H9 (cell line): ENCODE measurements at regions not wholly inside any gene's neighbourhood (a gene's known extent, or its start where the extent isn't known, plus 50 kb on each side); places are given as distances from the start of the nearest gene placed in this dataset.
A peak's percentile ranks its signal among the peaks of the same experiment; 100 is the strongest.

ENCODE experiments used
- DNase-seq: peaks from one replicate; pipeline ENCODE4 v3.0.0-alpha.2; 2017
- H2AFZ ChIP-seq: one replicate; pipeline ENCODE4 v1.6.1; 2013; ENCODE audit warnings: mild to moderate bottlenecking, low read length, control low read depth, moderate library complexity
- H2AK5ac ChIP-seq: 2 replicates; pipeline ENCODE4 v1.6.1; 2013; ENCODE audit warnings: low read length, control low read depth, mixed read lengths; ENCODE audit not compliant: insufficient read length
- H2BK120ac ChIP-seq: one replicate; pipeline ENCODE4 v1.6.1; 2013; ENCODE audit warnings: low read depth, mild to moderate bottlenecking, low read length, control low read depth, inconsistent platforms; ENCODE audit not compliant: poor library complexity, severe bottlenecking
- H2BK12ac ChIP-seq: 2 replicates; pipeline ENCODE4 v1.6.1; 2013; ENCODE audit warnings: low read length, control low read depth, mixed read lengths, low read depth; ENCODE audit not compliant: insufficient read length
- H2BK15ac ChIP-seq: 2 replicates; pipeline ENCODE4 v1.6.1; 2013; ENCODE audit warnings: low read depth, low read length, control low read depth
- H2BK20ac ChIP-seq: one replicate; pipeline ENCODE4 v1.6.1; 2013; ENCODE audit warnings: low read depth, mild to moderate bottlenecking, low read length, control low read depth, inconsistent platforms; ENCODE audit not compliant: poor library complexity, severe bottlenecking
- H2BK5ac ChIP-seq: 2 replicates; pipeline ENCODE4 v1.6.1; 2013; ENCODE audit warnings: low read length, control low read depth, mixed read lengths; ENCODE audit not compliant: insufficient read length
- H3K14ac ChIP-seq: 2 replicates; pipeline ENCODE4 v1.6.1; 2013; ENCODE audit warnings: low read length, control low read depth; ENCODE audit not compliant: insufficient read depth
- H3K18ac ChIP-seq: 2 replicates; pipeline ENCODE4 v1.6.1; 2013; ENCODE audit warnings: low read depth, mild to moderate bottlenecking, mixed read lengths, low read length, control low read depth; ENCODE audit not compliant: insufficient read length
- H3K23ac ChIP-seq: 2 replicates; pipeline ENCODE4 v1.6.1; 2013; ENCODE audit warnings: low read length, control low read depth, mixed read lengths, low read depth; ENCODE audit not compliant: insufficient read length
- H3K23me2 ChIP-seq: 2 replicates; pipeline ENCODE4 v1.6.1; 2013; ENCODE audit warnings: low read depth, mild to moderate bottlenecking, mixed read lengths, low read length, control low read depth; ENCODE audit not compliant: insufficient read length, poor library complexity, severe bottlenecking
- H3K27ac ChIP-seq: 2 replicates; pipeline ENCODE4 v1.5.1; 2013; ENCODE audit warnings: low read length, control low read depth, mixed read lengths, low read depth; ENCODE audit not compliant: insufficient read length
- H3K27me3 ChIP-seq: 2 replicates; pipeline ENCODE4 v1.6.1; 2013; ENCODE audit warnings: low read length, control low read depth, inconsistent platforms; ENCODE audit not compliant: insufficient read depth
- H3K4ac ChIP-seq: 2 replicates; pipeline ENCODE4 v1.6.1; 2013; ENCODE audit warnings: low read depth, mild to moderate bottlenecking, control low read depth, inconsistent platforms, low read length, moderate library complexity
- H3K4me1 ChIP-seq: 2 replicates; pipeline ENCODE4 v1.6.1; 2013; ENCODE audit warnings: low read length, control low read depth, inconsistent platforms; ENCODE audit not compliant: insufficient read depth
- H3K4me2 ChIP-seq: 2 replicates; pipeline ENCODE4 v1.6.1; 2013; ENCODE audit warnings: low read length, control low read depth, mixed read lengths; ENCODE audit not compliant: insufficient read length, insufficient read depth
- H3K56ac ChIP-seq: 2 replicates; pipeline ENCODE4 v1.6.1; 2013; ENCODE audit warnings: low read depth, mild to moderate bottlenecking, mixed read lengths, low read length, control low read depth; ENCODE audit not compliant: insufficient read length
- H3K79me1 ChIP-seq: 2 replicates; pipeline ENCODE4 v1.6.1; 2013; ENCODE audit warnings: low read depth, mild to moderate bottlenecking, moderate library complexity, low read length, control low read depth, inconsistent platforms; ENCODE audit not compliant: insufficient read depth, poor library complexity, severe bottlenecking
- H3K79me2 ChIP-seq: 2 replicates; pipeline ENCODE4 v1.6.1; 2013; ENCODE audit warnings: low read length, control low read depth, inconsistent platforms; ENCODE audit not compliant: insufficient read depth
- H3K9ac ChIP-seq: 2 replicates; pipeline ENCODE4 v1.6.1; 2013; ENCODE audit warnings: low read length, control low read depth, mixed read lengths; ENCODE audit not compliant: insufficient read length; ENCODE audit errors: extremely low read depth
- H3K9me3 ChIP-seq: one replicate; pipeline ENCODE4 v1.6.1; 2013; ENCODE audit warnings: low read depth, low read length, inconsistent platforms; ENCODE audit not compliant: control insufficient read depth
- H3T11ph ChIP-seq: one replicate; pipeline ENCODE4 v1.6.1; 2013; ENCODE audit warnings: mild to moderate bottlenecking, low read length, control low read depth, inconsistent platforms
- H4K20me1 ChIP-seq: one replicate; pipeline ENCODE4 v1.6.1; 2013; ENCODE audit not compliant: control insufficient read depth, insufficient read length, insufficient read depth
- H4K5ac ChIP-seq: 2 replicates; pipeline ENCODE4 v1.6.1; 2013; ENCODE audit warnings: low read depth, mild to moderate bottlenecking, mixed read lengths, low read length, control low read depth; ENCODE audit not compliant: insufficient read length
- H4K8ac ChIP-seq: replicated peaks from 2 replicates; pipeline ENCODE4 v1.6.1; 2013; ENCODE audit warnings: low read length, control low read depth, mixed read lengths, low read depth; ENCODE audit not compliant: insufficient read length
- H4K91ac ChIP-seq: 2 replicates; pipeline ENCODE4 v1.6.1; 2013; ENCODE audit warnings: low read depth, mild to moderate bottlenecking, moderate library complexity, mixed read lengths, low read length, control low read depth; ENCODE audit not compliant: insufficient read length
- H3K27ac Mint-ChIP-seq, 3 experiments: 2 replicates in 2 of 3; 3 replicates in 1 of 3; pipeline ENCODE4 v1.8.0; 2020 to 2021; ENCODE audit warnings: mixed read lengths in 3 of 3, mild to moderate bottlenecking in 1 of 3, moderate library complexity in 1 of 3
- H3K27me3 Mint-ChIP-seq: 2 replicates; pipeline ENCODE4 v1.8.0; 2021; ENCODE audit warnings: low read depth, mild to moderate bottlenecking, moderate library complexity, mixed read lengths
- H3K36me3 Mint-ChIP-seq, 3 experiments: 2 replicates in 2 of 3; 3 replicates in 1 of 3; pipeline ENCODE4 v1.8.0; 2020 to 2021; ENCODE audit warnings: low read depth in 3 of 3, mixed read lengths in 3 of 3; ENCODE audit not compliant: insufficient read depth in 1 of 3
- H3K4me1 Mint-ChIP-seq, 2 experiments: 2 replicates each; pipeline ENCODE4 v1.8.0; 2020; ENCODE audit warnings: mixed read lengths in 2 of 2
- H3K4me3 Mint-ChIP-seq, 2 experiments: 2 replicates in 1 of 2; 3 replicates in 1 of 2; pipeline ENCODE4 v1.8.0; 2020 to 2021; ENCODE audit warnings: mild to moderate bottlenecking in 2 of 2, mixed read lengths in 2 of 2, moderate library complexity in 1 of 2
- H3K9me3 Mint-ChIP-seq, 2 experiments: 2 replicates in 1 of 2; 3 replicates in 1 of 2; pipeline ENCODE4 v1.8.0; 2020; ENCODE audit warnings: mild to moderate bottlenecking in 2 of 2, mixed read lengths in 2 of 2, moderate library complexity in 1 of 2
- CTCF ChIP-seq: fragments of 200-600 bp; sonication (generic); conservative IDR thresholded peaks from 3 replicates; pipeline ENCODE4 v1.8.0; 2021; ENCODE audit warnings: antibody characterized with exemption, mild to moderate bottlenecking
- WGBS: extraction: QIAGEN DNeasy Blood & Tissue Kit; methylation state at CpG from one replicate; pipeline ENCODE4 v1.1.7; 2013; ENCODE audit warnings: missing lambda C conversion rate, low lambda C conversion rate, mixed read lengths; ENCODE audit not compliant: insufficient read length; ENCODE audit errors: extremely low coverage; 5-methylcytosine and 5-hydroxymethylcytosine counted together

DNA sequence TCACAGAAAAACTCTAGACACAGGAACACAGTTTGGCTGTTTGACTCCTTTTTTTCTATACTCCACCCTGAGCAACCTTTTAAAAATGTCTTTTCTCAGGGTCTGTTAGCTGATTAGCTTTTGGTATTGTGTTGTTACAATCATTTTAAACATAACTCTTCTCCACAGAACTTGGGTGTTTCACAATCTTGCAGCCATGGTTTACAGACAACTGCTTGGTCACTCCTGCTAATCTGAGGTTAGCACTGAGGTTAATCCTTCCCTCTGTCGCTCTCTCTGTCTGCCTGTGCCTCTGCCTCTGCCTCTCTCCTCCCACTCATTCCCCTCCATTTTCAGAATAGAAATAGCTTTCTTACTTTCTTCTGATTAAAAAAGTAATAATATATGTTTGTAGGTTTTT, 62.4 kb upstream of the ZBED5 start:
- no peaks in the 10 kb centered on the region for H3K9me3 ChIP-seq
- Mint-ChIP-seq H3K27ac (no peak overlapping the region), H3K27me3 (peaks cover 2% of the 10 kb centered on the region; the same call in 1 of the 2 replicates), H3K36me3 (peaks cover 8 to 19% (median 9%) of the 10 kb centered on the region in 3 experiments; a peak in 6 of 7 replicates), H3K9me3 (peaks cover 12 to 25% of the 10 kb centered on the region in 2 experiments), H3K4me3 (no peak overlapping the region), H3K4me1 (peaks cover 6% of the 10 kb centered on the region in 2 experiments; a peak in 3 of 4 replicates)
- DNase-seq, result no peak
- H3K23me2 ChIP-seq, result no peaks in the 10 kb centered on the region
- no peak overlapping the region for H2BK5ac ChIP-seq
- TF ChIP-seq CTCF, result no peak
- no peak overlapping the region for H4K5ac ChIP-seq
- no peaks in the 10 kb centered on the region for H3K79me1 ChIP-seq
- no peak overlapping the region for H3T11ph ChIP-seq
- H3K9ac ChIP-seq, result no peak overlapping the region
- WGBS, result no CpG with 5 or more reads among the region's 1 CpG
- H3K27me3 ChIP-seq, result no peaks in the 10 kb centered on the region
- no peak overlapping the region for H2BK12ac ChIP-seq
- H3K79me2 ChIP-seq, result no peaks in the 10 kb centered on the region
- H3K4ac ChIP-seq, result no peak overlapping the region
- H3K27ac ChIP-seq, result no peak overlapping the region
- H3K23ac ChIP-seq, result no peak overlapping the region
- H2BK20ac ChIP-seq, result no peak overlapping the region
- no peak overlapping the region for H4K91ac ChIP-seq
- no peak overlapping the region for H3K18ac ChIP-seq
- H3K56ac ChIP-seq, result no peak overlapping the region
- H2BK15ac ChIP-seq, result no peak overlapping the region
- no peak overlapping the region for H2AK5ac ChIP-seq
- no peaks in the 10 kb centered on the region for H4K20me1 ChIP-seq
- H4K8ac ChIP-seq, result no peak overlapping the region
- no peak overlapping the region for H2BK120ac ChIP-seq
- peak overlapping the region; percentile 36 for H2AFZ ChIP-seq
- H3K4me1 ChIP-seq, result no peaks in the 10 kb centered on the region; the same call in none of the 2 replicates
- no peak overlapping the region for H3K14ac ChIP-seq
- H3K4me2 ChIP-seq, result no peak overlapping the region
